Activated CD8-positive, alpha-beta T cell treated with anti-CD3 and anti-CD28 coated beads for 36 hours (primary cell): ENCODE measurements at regions not wholly inside any gene's neighbourhood (a gene's known extent, or its start where the extent isn't known, plus 50 kb on each side); places are given as distances from the start of the nearest gene placed in this dataset.

ENCODE experiments used
- ATAC-seq: fragments of 200-7000 bp; cut with Tn5 transposase; one replicate; pipeline ENCODE4 v1.10.0; 2021; ENCODE audit warnings: mild to moderate bottlenecking, moderate library complexity
- CTCF ChIA-PET: fragments of 350-600 bp; sonication (Branson Sonifier 250); formaldehyde crosslinking; loops from one replicate; lab custom pipeline; 2021; ENCODE audit warnings: antibody characterized with exemption; lab: Charles Lee
- POLR2A ChIA-PET: fragments of 350-600 bp; sonication (Branson Sonifier 250); formaldehyde crosslinking; loops from one replicate; lab custom pipeline; 2021; ENCODE audit warnings: antibody characterized with exemption; lab: Charles Lee
- DNase-seq: peaks from one replicate; pipeline ENCODE4 v3.0.0-alpha.2; 2020
- H3K27ac Mint-ChIP-seq: one replicate; pipeline ENCODE4 v1.8.0; 2021; ENCODE audit warnings: mild to moderate bottlenecking, mixed read lengths
- H3K27me3 Mint-ChIP-seq: one replicate; pipeline ENCODE4 v1.8.0; 2021; ENCODE audit warnings: mixed read lengths
- H3K36me3 Mint-ChIP-seq: one replicate; pipeline ENCODE4 v1.8.0; 2021; ENCODE audit warnings: low read depth, mixed read lengths
- H3K4me1 Mint-ChIP-seq: one replicate; pipeline ENCODE4 v1.8.0; 2021; ENCODE audit warnings: low read depth, mixed read lengths
- H3K4me3 Mint-ChIP-seq: one replicate; pipeline ENCODE4 v1.8.0; 2021; ENCODE audit warnings: mild to moderate bottlenecking, moderate library complexity, mixed read lengths
- H3K9me3 Mint-ChIP-seq: one replicate; pipeline ENCODE4 v1.8.0; 2021; ENCODE audit warnings: mixed read lengths
- intact Hi-C: fragments of 100-400 bp; cut with micrococcal nuclease; formaldehyde crosslinking; loops from one replicate; pipeline ENCODE4 v1.10.0; 2022
- TF ChIP-seq, protein P1 (sequence below): fragments of 200-600 bp; IDR thresholded peaks from one replicate; pipeline ENCODE4 v1.8.0; 2022; ENCODE audit warnings: antibody characterized with exemption, mild to moderate bottlenecking

DNA sequence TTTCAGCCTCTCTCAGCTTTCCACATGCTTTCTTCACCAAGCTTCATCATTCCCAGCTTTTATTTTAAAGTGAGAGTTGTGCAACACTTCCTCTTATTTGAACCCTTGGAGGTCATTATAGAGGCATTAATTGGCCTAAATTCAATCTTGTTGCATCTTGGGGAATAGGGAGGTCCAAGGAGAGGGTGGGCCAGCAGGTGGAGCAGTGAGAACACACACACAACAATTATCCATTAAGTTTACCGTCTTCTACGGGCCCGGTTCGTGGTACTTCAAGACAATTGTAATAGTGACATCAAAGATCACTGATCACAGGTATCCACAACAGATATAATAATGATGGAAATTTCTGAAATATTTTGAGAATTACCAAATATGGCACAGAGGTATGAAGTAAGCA is 457.2 kb upstream of the SMIM21 start:
- Mint-ChIP-seq H3K4me3 (no peak overlapping the region), H3K36me3 (no peaks in the 10 kb centered on the region), H3K27me3 (peaks cover 8% of the 10 kb centered on the region), H3K4me1 (no peaks in the 10 kb centered on the region), H3K9me3 (no peaks in the 10 kb centered on the region), H3K27ac (no peak overlapping the region)
- DNase-seq (peak; percentile 11), ATAC-seq (no peak)
- ChIA-PET CTCF (no interaction called here), POLR2A (interaction anchor here (0.5 kb wide), 1 partner anchor 14 kb away, joined by 3 read pairs; no protein-coding TSS in a partner anchor)
- intact Hi-C loops: no loop called here
- TF ChIP-seq, protein P1, sequence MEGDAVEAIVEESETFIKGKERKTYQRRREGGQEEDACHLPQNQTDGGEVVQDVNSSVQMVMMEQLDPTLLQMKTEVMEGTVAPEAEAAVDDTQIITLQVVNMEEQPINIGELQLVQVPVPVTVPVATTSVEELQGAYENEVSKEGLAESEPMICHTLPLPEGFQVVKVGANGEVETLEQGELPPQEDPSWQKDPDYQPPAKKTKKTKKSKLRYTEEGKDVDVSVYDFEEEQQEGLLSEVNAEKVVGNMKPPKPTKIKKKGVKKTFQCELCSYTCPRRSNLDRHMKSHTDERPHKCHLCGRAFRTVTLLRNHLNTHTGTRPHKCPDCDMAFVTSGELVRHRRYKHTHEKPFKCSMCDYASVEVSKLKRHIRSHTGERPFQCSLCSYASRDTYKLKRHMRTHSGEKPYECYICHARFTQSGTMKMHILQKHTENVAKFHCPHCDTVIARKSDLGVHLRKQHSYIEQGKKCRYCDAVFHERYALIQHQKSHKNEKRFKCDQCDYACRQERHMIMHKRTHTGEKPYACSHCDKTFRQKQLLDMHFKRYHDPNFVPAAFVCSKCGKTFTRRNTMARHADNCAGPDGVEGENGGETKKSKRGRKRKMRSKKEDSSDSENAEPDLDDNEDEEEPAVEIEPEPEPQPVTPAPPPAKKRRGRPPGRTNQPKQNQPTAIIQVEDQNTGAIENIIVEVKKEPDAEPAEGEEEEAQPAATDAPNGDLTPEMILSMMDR: no peak

DNA sequence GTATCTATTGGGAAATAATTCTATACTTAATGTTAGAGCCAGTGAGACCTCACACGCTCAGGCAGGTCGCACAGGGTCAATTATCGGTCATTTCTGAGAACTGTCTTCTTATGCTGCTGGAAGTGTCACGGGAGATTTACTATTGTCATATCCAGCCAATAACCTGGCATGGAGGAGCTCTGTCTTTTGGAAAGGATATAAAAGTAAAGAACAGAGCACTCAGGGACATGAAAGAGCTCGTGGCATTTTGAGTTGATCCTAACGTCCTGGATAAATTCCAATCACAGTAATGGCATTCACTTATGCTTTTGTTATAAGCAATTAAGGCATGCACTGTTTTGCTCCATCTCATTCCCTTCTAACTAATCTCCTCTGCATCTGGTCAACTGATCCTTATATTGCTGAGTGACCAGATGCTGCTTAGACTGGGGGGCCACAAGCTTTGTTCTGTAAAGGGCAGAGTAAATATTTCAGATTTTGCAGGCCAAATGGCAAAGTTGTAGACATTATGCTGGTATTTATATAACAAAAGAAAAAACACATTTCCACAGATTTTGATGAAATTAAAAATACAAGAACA is 453.5 kb upstream of the SMIM21 start:
- intact Hi-C loops: no loop called here
- Mint-ChIP-seq H3K36me3 (no peaks in the 10 kb centered on the region), H3K9me3 (no peaks in the 10 kb centered on the region), H3K4me3 (no peak overlapping the region), H3K27ac (no peak overlapping the region), H3K4me1 (no peaks in the 10 kb centered on the region), H3K27me3 (peaks cover 3% of the 10 kb centered on the region)
- ChIA-PET CTCF (no interaction called here), POLR2A (interaction anchor here (0.6 kb wide), 1 partner anchor 68 kb away, joined by 3 read pairs; no protein-coding TSS in a partner anchor)
- TF ChIP-seq, protein P1: no peak
- DNase-seq (no peak), ATAC-seq (no peak)

DNA sequence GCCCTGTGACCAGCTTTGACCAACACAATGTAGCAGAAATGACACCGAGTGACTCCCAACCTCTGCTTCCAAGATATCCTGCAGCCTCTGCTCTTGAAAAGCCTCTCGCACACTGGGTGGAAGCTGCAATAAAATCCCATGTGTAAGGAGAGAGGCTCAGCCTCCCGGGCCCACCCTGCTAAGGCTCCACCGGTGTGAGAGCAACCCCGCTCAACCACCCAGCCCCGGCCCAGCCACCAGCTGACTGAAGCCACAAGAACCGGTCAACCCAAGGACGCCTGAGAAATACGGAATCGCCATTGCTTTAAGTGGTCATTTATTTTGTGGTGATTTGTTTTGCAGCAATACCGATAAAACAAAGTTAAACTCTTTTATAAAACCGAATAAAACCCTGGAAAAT is 452.8 kb upstream of the SMIM21 start:
- no peaks in the 10 kb centered on the region for H3K36me3 Mint-ChIP-seq
- no peaks in the 10 kb centered on the region for H3K4me1 Mint-ChIP-seq
- no peak overlapping the region for H3K27ac Mint-ChIP-seq
- no peaks in the 10 kb centered on the region for H3K9me3 Mint-ChIP-seq
- no peak overlapping the region for H3K4me3 Mint-ChIP-seq
- CTCF ChIA-PET: no interaction called here
- TF ChIP-seq, protein P1: no peak
- intact Hi-C loops: no loop called here
- POLR2A ChIA-PET: interaction anchor here (0.6 to 1.0 kb wide), 2 partner anchors 26 to 69 kb away, joined by 3 read pairs; no protein-coding TSS in a partner anchor
- peaks cover 3% of the 10 kb centered on the region for H3K27me3 Mint-ChIP-seq
- DNase-seq: no peak
- no peak for ATAC-seq

DNA sequence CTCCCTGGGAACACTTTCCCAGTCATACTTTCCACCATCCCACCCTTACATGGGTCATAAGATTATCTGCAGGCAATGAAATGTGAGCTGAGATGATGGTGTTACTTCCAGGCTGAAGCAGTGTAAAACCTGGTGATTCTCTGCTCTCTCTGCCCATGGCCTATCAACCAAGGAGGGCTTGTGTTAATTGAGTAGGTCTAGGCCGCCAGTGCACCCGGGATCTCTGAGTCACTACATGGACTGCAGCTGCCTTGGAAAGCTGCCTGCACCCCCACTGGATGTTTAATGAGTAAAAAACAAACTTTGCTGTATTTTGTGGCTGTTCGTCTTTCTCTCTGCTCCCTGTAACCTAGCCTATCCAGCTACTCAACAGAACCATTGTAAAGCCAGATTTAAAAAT is 451.7 kb upstream of the SMIM21 start:
- no peaks in the 10 kb centered on the region for H3K4me1 Mint-ChIP-seq
- H3K36me3 Mint-ChIP-seq: no peaks in the 10 kb centered on the region
- H3K9me3 Mint-ChIP-seq: no peaks in the 10 kb centered on the region
- DNase-seq: no peak
- TF ChIP-seq, protein P1: no peak
- ChIA-PET CTCF (no interaction called here), POLR2A (interaction anchor here (1.0 kb wide), 1 partner anchor 27 kb away, joined by 3 read pairs; no protein-coding TSS in a partner anchor)
- H3K27ac Mint-ChIP-seq: no peak overlapping the region
- H3K27me3 Mint-ChIP-seq: peaks cover 3% of the 10 kb centered on the region
- no peak overlapping the region for H3K4me3 Mint-ChIP-seq
- intact Hi-C loops: no loop called here
- ATAC-seq: no peak

DNA sequence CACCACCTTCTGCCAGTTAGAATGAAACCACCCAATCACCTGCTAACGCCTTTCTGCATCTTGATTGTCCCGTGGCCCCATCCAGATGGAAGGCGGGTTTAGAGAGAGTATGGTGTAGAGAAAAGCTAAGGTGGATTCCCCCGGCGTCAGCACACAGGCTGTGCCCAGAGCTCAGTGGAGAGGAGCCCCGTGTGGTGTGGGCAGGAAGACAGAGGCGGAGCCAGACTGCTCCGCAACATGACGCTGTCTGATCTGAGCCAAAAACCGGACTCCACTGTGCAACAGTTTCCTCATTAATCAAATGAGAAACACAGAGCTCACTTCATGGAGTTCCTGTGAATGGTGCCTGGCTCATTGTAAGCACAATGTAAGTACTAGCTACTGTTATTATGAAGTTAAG is 448.1 kb upstream of the SMIM21 start:
- no peak for DNase-seq
- no peak for ATAC-seq
- H3K4me3 Mint-ChIP-seq: no peak overlapping the region
- no peaks in the 10 kb centered on the region for H3K4me1 Mint-ChIP-seq
- no peak overlapping the region for H3K27ac Mint-ChIP-seq
- no peaks in the 10 kb centered on the region for H3K27me3 Mint-ChIP-seq
- TF ChIP-seq, protein P1: no peak
- intact Hi-C loops: no loop called here
- no peaks in the 10 kb centered on the region for H3K36me3 Mint-ChIP-seq
- ChIA-PET POLR2A (no interaction called here), CTCF (no interaction called here)
- H3K9me3 Mint-ChIP-seq: no peaks in the 10 kb centered on the region
